Hepatocyte (in vitro differentiated cells): ENCODE measurements at regions not wholly inside any gene's neighbourhood (a gene's known extent, or its start where the extent isn't known, plus 50 kb on each side); places are given as distances from the start of the nearest gene placed in this dataset.

ENCODE experiments used
- DNase-seq: peaks from one replicate; pipeline ENCODE4 v3.0.0-alpha.2; 2016; ENCODE audit warnings: low spot score
- H2AFZ ChIP-seq: fragments of 200-600 bp; sonication (generic); 2 replicates; pipeline ENCODE4 v1.6.0; 2016; ENCODE audit warnings: antibody characterized with exemption, mild to moderate bottlenecking
- H3K27ac ChIP-seq: fragments of 200-600 bp; sonication (generic); 2 replicates; pipeline ENCODE4 v1.5.1; 2016; ENCODE audit warnings: mild to moderate bottlenecking
- H3K27me3 ChIP-seq: fragments of 200-600 bp; sonication (generic); 2 replicates; pipeline ENCODE4 v1.6.1; 2016
- H3K36me3 ChIP-seq: fragments of 200-600 bp; sonication (generic); replicated peaks from 2 replicates; pipeline ENCODE4 v1.5.1; 2016; ENCODE audit warnings: low read depth; ENCODE audit not compliant: insufficient read depth
- H3K4me1 ChIP-seq: fragments of 200-600 bp; sonication (generic); 2 replicates; pipeline ENCODE4 v1.5.1; 2016; ENCODE audit warnings: mild to moderate bottlenecking, moderate library complexity; ENCODE audit not compliant: insufficient read depth
- H3K4me2 ChIP-seq: fragments of 200-600 bp; sonication (generic); 2 replicates; pipeline ENCODE4 v1.6.0; 2016
- H3K4me3 ChIP-seq: fragments of 200-600 bp; sonication (generic); 2 replicates; pipeline ENCODE4 v1.5.1; 2016; ENCODE audit warnings: mild to moderate bottlenecking
- H3K79me2 ChIP-seq: fragments of 200-600 bp; sonication (generic); 2 replicates; pipeline ENCODE4 v1.6.0; 2017; ENCODE audit warnings: mild to moderate bottlenecking
- H3K9me2 ChIP-seq: fragments of 200-600 bp; sonication (generic); replicated peaks from 2 replicates; pipeline ENCODE4 v1.6.0; 2017; ENCODE audit warnings: mild to moderate bottlenecking; ENCODE audit not compliant: insufficient read depth
- H3K9me3 ChIP-seq: fragments of 200-600 bp; sonication (generic); 2 replicates; pipeline ENCODE4 v1.5.1; 2016; ENCODE audit warnings: low read depth, mild to moderate bottlenecking
- H4K20me1 ChIP-seq: fragments of 200-600 bp; sonication (generic); 2 replicates; pipeline ENCODE4 v1.6.0; 2016; ENCODE audit warnings: mild to moderate bottlenecking; ENCODE audit not compliant: insufficient read depth, poor library complexity, severe bottlenecking
- EZH2 ChIP-seq: fragments of 200-600 bp; sonication (generic); IDR thresholded peaks from 2 replicates; pipeline ENCODE4 v1.6.1; 2016; ENCODE audit warnings: antibody characterized with exemption, mild to moderate bottlenecking, borderline replicate concordance
- EZH2phosphoT487 ChIP-seq: fragments of 200-600 bp; sonication (generic); IDR thresholded peaks from one replicate; pipeline ENCODE4 v1.6.1; 2018; ENCODE audit warnings: antibody characterized with exemption, mild to moderate bottlenecking, low read depth, moderate library complexity; ENCODE audit not compliant: unreplicated experiment, severe bottlenecking
- WGBS: methylation state at CpG from one replicate; pipeline ENCODE4 v1.1.6; 2016; ENCODE audit warnings: low lambda C conversion rate; ENCODE audit errors: missing lambda C conversion rate; 5-methylcytosine and 5-hydroxymethylcytosine counted together
- TF ChIP-seq, protein P1 (sequence below): fragments of 200-600 bp; sonication (generic); IDR thresholded peaks from 2 replicates; pipeline ENCODE4 v1.5.1; 2016; ENCODE audit warnings: antibody characterized with exemption, mild to moderate bottlenecking; ENCODE audit not compliant: poor library complexity

DNA sequence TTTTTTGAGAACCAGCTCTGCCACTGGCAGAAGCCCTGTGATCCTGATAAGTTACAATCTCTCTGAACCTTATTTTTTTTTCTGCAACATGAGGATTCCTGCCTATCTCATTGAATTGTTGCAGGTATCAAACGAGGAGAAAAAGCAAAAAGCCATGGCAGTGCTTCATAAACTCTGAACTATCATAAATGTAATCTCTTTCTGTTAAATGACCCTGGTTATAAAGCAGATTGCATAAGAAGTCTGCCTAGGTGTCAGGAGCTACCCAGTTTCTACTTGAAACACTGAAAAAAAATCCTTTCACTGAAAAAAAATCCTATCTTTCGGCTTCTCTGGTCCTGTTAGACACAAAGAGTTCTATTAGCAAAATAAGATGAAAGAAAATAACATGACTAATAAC lies 172.7 kb downstream of the FAM43A start:
- Histone ChIP-seq H3K9me2 (no peaks in the 10 kb centered on the region), H3K27ac (no peak overlapping the region), H3K36me3 (no peaks in the 10 kb centered on the region), H2AFZ (no peak overlapping the region), H4K20me1 (no peaks in the 10 kb centered on the region), H3K4me3 (no peak overlapping the region), H3K4me2 (no peak overlapping the region), H3K9me3 (no peaks in the 10 kb centered on the region), H3K79me2 (no peaks in the 10 kb centered on the region), H3K27me3 (no peaks in the 10 kb centered on the region), H3K4me1 (peaks cover 32% of the 10 kb centered on the region)
- TF ChIP-seq EZH2, result no peak
- TF ChIP-seq, protein P1, sequence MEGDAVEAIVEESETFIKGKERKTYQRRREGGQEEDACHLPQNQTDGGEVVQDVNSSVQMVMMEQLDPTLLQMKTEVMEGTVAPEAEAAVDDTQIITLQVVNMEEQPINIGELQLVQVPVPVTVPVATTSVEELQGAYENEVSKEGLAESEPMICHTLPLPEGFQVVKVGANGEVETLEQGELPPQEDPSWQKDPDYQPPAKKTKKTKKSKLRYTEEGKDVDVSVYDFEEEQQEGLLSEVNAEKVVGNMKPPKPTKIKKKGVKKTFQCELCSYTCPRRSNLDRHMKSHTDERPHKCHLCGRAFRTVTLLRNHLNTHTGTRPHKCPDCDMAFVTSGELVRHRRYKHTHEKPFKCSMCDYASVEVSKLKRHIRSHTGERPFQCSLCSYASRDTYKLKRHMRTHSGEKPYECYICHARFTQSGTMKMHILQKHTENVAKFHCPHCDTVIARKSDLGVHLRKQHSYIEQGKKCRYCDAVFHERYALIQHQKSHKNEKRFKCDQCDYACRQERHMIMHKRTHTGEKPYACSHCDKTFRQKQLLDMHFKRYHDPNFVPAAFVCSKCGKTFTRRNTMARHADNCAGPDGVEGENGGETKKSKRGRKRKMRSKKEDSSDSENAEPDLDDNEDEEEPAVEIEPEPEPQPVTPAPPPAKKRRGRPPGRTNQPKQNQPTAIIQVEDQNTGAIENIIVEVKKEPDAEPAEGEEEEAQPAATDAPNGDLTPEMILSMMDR, result no peak
- TF ChIP-seq EZH2phosphoT487, result no peak
- WGBS, result 71% methylated on average over 2 of the region's 2 CpGs
- no peak for DNase-seq

DNA sequence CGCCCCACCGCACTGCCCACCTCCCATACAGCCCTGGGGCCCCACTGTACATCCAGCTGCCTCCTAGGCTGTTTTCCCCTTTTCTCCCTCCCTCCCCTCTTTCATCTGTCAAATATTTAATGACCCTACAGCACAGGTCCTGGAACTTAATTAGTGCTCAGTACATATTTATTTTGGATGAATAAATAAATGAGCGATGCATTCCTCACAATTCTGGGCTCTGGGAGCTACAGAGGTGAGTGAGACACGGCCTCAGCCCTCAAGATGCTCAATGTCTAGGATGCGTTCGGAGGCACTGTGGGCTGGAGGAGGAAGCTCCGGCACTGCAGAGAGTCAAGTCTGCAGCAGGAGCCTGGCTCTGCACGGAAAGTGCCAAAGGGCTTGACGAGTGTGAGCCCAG lies 175.0 kb downstream of the FAM43A start:
- H3K4me2 ChIP-seq, result no peak overlapping the region
- no peak for DNase-seq
- no peaks in the 10 kb centered on the region for H3K9me2 ChIP-seq
- H3K4me1 ChIP-seq, result peaks cover 20% of the 10 kb centered on the region
- H3K79me2 ChIP-seq, result no peaks in the 10 kb centered on the region
- H3K27ac ChIP-seq, result no peak overlapping the region
- H3K36me3 ChIP-seq, result no peaks in the 10 kb centered on the region
- TF ChIP-seq EZH2phosphoT487 (no peak), EZH2 (no peak)
- TF ChIP-seq, protein P1, result no peak
- no peaks in the 10 kb centered on the region for H3K27me3 ChIP-seq
- no peaks in the 10 kb centered on the region for H4K20me1 ChIP-seq
- H3K4me3 ChIP-seq, result no peak overlapping the region
- WGBS, result 72% methylated on average over 9 of the region's 9 CpGs
- H3K9me3 ChIP-seq, result no peaks in the 10 kb centered on the region
- no peak overlapping the region for H2AFZ ChIP-seq

DNA sequence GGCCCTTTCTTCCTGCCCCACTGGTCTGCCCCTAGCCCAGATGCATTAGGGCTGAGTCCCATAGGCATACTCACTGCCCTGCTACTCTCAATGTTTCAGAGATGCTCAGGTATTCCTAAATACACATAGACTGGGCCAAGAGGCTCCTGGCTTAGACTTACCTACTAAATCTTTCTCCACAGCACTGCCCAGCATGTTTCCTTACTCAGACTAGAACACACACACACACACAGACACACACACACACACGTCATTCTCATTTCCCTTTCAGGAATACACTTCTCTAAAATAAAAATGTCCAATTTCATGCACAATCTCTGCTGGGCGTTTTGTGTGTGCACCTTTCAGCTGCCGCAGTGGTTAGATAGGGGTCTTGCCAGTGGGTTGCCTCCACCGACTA lies 175.7 kb downstream of the FAM43A start:
- Histone ChIP-seq H3K36me3 (no peaks in the 10 kb centered on the region), H3K4me1 (peaks cover 20% of the 10 kb centered on the region), H4K20me1 (no peaks in the 10 kb centered on the region), H2AFZ (no peak overlapping the region), H3K9me3 (no peaks in the 10 kb centered on the region), H3K4me3 (no peak overlapping the region), H3K9me2 (no peaks in the 10 kb centered on the region), H3K27me3 (no peaks in the 10 kb centered on the region), H3K4me2 (no peak overlapping the region), H3K27ac (no peak overlapping the region), H3K79me2 (no peaks in the 10 kb centered on the region)
- 94% methylated on average over 4 of the region's 4 CpGs for WGBS
- no peak for DNase-seq
- TF ChIP-seq EZH2phosphoT487 (no peak), EZH2 (no peak)
- TF ChIP-seq, protein P1, result no peak

DNA sequence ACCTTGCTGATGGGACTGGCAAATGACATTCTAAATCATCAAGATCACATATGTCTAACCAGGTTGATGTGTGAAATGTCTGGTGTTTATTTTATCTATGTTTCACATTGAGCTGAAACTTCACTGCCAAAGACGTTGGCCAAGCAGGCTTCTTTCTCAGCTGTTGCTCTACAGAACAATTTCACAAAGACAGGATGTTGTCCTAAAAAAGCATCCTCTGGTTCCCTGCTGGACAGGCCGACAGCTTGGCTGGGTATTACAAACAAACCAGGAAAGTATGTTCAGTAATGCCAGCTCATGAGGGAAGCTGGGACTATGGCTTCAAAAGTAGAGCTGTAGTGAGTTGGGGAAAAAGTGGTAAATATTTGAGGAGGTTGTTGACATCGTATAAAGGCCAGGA lies 179.4 kb downstream of the FAM43A start:
- no peaks in the 10 kb centered on the region for H4K20me1 ChIP-seq
- TF ChIP-seq EZH2 (no peak), EZH2phosphoT487 (no peak)
- TF ChIP-seq, protein P1, result no peak
- H2AFZ ChIP-seq, result no peak overlapping the region
- WGBS, result 73% methylated on average over 3 of the region's 3 CpGs
- no peak overlapping the region for H3K4me2 ChIP-seq
- no peak overlapping the region for H3K4me3 ChIP-seq
- H3K9me2 ChIP-seq, result no peaks in the 10 kb centered on the region
- H3K27ac ChIP-seq, result no peak overlapping the region
- no peaks in the 10 kb centered on the region for H3K79me2 ChIP-seq
- H3K36me3 ChIP-seq, result no peaks in the 10 kb centered on the region
- H3K9me3 ChIP-seq, result no peaks in the 10 kb centered on the region
- H3K4me1 ChIP-seq, result peaks cover 16% of the 10 kb centered on the region
- no peak for DNase-seq
- no peaks in the 10 kb centered on the region for H3K27me3 ChIP-seq
